ENCODE measurements at regions not wholly inside any gene's neighbourhood (a gene's known extent, or its start where the extent isn't known, plus 50 kb on each side); places are given as distances from the start of the nearest gene placed in this dataset.

DNA sequence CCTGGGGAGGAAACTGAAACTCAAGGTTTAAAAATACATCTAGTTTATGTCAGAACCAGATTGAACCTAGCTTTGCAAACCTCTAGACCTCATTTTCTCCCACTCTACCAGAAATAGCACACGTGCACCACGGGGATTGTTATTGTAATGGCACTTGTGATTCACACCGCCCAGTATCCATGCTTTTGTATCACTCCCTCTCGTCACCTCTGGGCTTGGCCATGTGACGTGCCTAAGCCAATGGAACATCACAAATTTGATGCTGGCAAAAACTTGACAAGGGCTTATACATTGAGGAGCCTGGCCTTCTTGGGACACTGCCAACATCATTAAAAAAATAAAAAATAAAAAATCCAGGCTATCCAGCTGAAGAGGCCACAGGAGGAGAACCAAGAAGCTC lies 495.8 kb upstream of the POU3F3 start:
- TF ChIP-seq, protein P1, sequence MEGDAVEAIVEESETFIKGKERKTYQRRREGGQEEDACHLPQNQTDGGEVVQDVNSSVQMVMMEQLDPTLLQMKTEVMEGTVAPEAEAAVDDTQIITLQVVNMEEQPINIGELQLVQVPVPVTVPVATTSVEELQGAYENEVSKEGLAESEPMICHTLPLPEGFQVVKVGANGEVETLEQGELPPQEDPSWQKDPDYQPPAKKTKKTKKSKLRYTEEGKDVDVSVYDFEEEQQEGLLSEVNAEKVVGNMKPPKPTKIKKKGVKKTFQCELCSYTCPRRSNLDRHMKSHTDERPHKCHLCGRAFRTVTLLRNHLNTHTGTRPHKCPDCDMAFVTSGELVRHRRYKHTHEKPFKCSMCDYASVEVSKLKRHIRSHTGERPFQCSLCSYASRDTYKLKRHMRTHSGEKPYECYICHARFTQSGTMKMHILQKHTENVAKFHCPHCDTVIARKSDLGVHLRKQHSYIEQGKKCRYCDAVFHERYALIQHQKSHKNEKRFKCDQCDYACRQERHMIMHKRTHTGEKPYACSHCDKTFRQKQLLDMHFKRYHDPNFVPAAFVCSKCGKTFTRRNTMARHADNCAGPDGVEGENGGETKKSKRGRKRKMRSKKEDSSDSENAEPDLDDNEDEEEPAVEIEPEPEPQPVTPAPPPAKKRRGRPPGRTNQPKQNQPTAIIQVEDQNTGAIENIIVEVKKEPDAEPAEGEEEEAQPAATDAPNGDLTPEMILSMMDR (IDR thresholded peaks at IDR 0.05; ENCODE audit: insufficient read depth, low read length): no peak
- TF ChIP-seq POLR2AphosphoS5 (IDR thresholded peaks at IDR 0.05; ENCODE audit: low read depth) (no peak), REST (IDR thresholded peaks at IDR 0.05; ENCODE audit: insufficient replicate concordance, low read depth) (no peak), GABPA (IDR thresholded peaks at IDR 0.05; ENCODE audit: low read depth) (no peak), SPI1 (IDR thresholded peaks at IDR 0.05; ENCODE audit: borderline replicate concordance, low read depth) (no peak)

Data from HL-60 (cell line).